ENCODE measurements at regions not wholly inside any gene's neighbourhood (a gene's known extent, or its start where the extent isn't known, plus 50 kb on each side); places are given as distances from the start of the nearest gene placed in this dataset.

DNA sequence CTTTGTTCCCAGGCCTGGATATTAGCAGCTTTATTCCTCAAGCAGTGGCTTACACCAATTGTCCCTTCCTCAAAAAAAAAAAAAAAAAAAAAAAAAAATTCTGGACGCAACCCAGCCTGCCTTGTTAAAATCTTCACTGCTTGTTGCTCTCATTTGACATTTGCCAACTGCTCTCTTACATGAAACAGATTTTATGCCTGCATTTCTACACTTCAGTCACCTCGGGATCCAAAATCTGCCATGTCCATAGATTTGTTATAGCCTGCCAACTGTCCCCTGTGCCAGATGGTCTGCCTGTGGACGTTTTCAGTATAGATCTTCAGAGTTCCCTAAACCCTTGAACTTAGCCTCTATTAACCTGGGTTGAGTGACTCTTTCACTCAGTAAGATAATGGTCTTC is 651.5 kb downstream of the FSCB start:
- Histone ChIP-seq H3K27me3 (ENCODE audit: insufficient read depth, low read depth) (no peaks in the 10 kb centered on the region), H3K9ac (no peak overlapping the region), H3K4me2 (no peak overlapping the region), H3K79me2 (ENCODE audit: insufficient read depth, low read depth) (no peaks in the 10 kb centered on the region), H3K4me1 (ENCODE audit: low read depth, poor library complexity, severe bottlenecking) (no peaks in the 10 kb centered on the region), H3K36me3 (ENCODE audit: insufficient read depth) (no peaks in the 10 kb centered on the region), H4K20me1 (ENCODE audit: insufficient read depth) (no peaks in the 10 kb centered on the region), H3K27ac (no peak overlapping the region), H2AFZ (ENCODE audit: low read depth) (no peak overlapping the region), H3K4me3 (IDR thresholded peaks at IDR 0.05; ENCODE audit: insufficient read depth, low read depth, low read length) (no peak overlapping the region)
- TF ChIP-seq, protein P1, sequence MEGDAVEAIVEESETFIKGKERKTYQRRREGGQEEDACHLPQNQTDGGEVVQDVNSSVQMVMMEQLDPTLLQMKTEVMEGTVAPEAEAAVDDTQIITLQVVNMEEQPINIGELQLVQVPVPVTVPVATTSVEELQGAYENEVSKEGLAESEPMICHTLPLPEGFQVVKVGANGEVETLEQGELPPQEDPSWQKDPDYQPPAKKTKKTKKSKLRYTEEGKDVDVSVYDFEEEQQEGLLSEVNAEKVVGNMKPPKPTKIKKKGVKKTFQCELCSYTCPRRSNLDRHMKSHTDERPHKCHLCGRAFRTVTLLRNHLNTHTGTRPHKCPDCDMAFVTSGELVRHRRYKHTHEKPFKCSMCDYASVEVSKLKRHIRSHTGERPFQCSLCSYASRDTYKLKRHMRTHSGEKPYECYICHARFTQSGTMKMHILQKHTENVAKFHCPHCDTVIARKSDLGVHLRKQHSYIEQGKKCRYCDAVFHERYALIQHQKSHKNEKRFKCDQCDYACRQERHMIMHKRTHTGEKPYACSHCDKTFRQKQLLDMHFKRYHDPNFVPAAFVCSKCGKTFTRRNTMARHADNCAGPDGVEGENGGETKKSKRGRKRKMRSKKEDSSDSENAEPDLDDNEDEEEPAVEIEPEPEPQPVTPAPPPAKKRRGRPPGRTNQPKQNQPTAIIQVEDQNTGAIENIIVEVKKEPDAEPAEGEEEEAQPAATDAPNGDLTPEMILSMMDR (conservative IDR thresholded peaks at IDR 0.05; ENCODE audit: low read depth, low read length): no peak

DNA sequence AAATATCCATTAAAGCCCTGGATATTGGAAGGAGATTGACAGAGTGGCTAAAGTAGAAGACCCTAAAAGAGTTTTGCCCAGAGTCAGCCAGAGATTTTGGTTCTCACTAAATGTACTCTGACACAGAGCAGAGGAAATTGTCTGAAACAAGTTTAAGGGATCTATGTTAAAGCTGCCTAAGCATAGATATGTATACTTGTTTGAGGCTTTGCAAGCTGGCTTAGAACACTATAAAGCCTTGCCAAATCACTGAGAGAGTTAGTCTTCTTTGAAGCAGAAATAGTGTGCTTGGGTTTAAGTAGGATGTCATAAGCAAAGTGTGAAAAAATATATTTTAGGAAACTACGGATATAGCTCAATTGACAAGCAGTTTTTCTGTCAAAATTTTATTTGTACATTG is 653.5 kb downstream of the FSCB start:
- TF ChIP-seq, protein P1 (conservative IDR thresholded peaks at IDR 0.05; ENCODE audit: low read depth, low read length): no peak
- Histone ChIP-seq H3K4me1 (ENCODE audit: low read depth, poor library complexity, severe bottlenecking) (no peaks in the 10 kb centered on the region), H3K36me3 (ENCODE audit: insufficient read depth) (no peaks in the 10 kb centered on the region), H2AFZ (ENCODE audit: low read depth) (no peak overlapping the region), H4K20me1 (ENCODE audit: insufficient read depth) (no peaks in the 10 kb centered on the region), H3K4me3 (IDR thresholded peaks at IDR 0.05; ENCODE audit: insufficient read depth, low read depth, low read length) (no peak overlapping the region), H3K4me2 (no peak overlapping the region), H3K79me2 (ENCODE audit: insufficient read depth, low read depth) (no peaks in the 10 kb centered on the region), H3K27ac (no peak overlapping the region), H3K27me3 (ENCODE audit: insufficient read depth, low read depth) (no peaks in the 10 kb centered on the region), H3K9ac (no peak overlapping the region)

DNA sequence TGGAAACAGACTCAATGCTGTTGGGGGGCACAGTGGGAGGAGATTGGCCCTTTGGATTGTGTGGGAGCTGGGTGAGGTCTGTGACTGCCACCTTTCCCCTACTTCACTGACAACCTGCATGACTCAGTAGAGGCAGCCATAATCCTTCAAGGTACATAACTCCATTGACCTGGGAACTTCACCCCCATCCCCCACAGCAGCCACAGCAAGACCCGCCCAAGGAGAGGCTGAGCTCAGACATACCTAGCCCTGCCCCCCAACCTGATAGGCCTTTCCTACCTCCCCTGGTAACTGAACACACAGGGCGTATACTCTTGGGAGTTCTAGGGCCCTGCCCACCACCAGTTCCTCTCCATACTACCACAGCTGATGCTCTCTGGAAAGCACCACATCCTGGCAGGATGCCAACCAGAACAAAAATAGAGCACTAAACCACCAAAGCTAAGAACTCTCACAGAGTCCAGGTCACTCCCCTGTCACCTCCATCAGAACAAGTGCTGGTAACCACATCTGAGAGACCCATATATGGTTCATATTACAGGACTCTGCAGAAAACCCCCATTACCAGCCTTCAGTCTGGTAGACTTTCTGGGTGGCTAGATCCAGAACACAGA is 703.9 kb downstream of the FSCB start:
- no peaks in the 10 kb centered on the region for H3K36me3 ChIP-seq (ENCODE audit: insufficient read depth)
- no peaks in the 10 kb centered on the region for H3K27me3 ChIP-seq (ENCODE audit: insufficient read depth, low read depth)
- H4K20me1 ChIP-seq (ENCODE audit: insufficient read depth): no peaks in the 10 kb centered on the region
- no peak overlapping the region for H3K4me3 ChIP-seq (IDR thresholded peaks at IDR 0.05; ENCODE audit: insufficient read depth, low read depth, low read length)
- no peaks in the 10 kb centered on the region for H3K79me2 ChIP-seq (ENCODE audit: insufficient read depth, low read depth)
- H3K4me1 ChIP-seq (ENCODE audit: low read depth, poor library complexity, severe bottlenecking): peaks cover 30% of the 10 kb centered on the region
- TF ChIP-seq, protein P1 (conservative IDR thresholded peaks at IDR 0.05; ENCODE audit: low read depth, low read length): no peak
- peak overlapping the region; percentile 23; the same call in 1 of the 2 replicates for H3K27ac ChIP-seq
- peak overlapping the region; percentile 50 for H3K4me2 ChIP-seq
- H2AFZ ChIP-seq (ENCODE audit: low read depth): peak overlapping the region; percentile 18; the same call in 1 of the 2 replicates
- no peak overlapping the region for H3K9ac ChIP-seq

DNA sequence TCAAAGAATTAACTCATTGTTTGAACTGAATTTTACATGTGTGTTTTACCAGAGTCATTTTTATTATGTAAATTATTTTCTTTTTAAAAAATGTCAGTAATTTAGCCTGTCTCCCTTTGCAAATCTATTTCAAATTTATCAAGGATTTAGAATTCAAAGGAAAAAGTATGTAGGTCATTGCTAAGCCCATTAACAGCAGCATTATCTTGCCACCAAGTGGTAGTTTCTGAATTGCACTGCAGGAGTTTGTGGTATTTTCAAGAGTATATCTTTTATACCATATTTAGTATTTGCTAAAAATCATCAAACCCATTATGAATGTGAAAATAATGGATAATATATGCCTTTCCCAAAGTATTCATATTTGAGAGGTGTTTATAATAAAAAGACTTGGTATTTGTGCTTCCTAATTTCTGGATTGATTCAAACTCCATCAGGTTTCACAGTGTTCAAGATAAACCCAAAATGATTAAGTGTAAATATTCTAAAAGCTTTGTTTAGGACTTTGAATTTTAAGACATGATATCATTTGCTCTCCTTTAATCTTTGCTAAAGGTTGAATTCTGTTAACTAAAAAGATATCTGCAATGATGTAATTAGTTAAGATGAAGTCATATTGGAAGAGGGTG is 711.4 kb downstream of the FSCB start:
- TF ChIP-seq, protein P1 (conservative IDR thresholded peaks at IDR 0.05; ENCODE audit: low read depth, low read length): 0 out of 2 replicates have a peak, but pooled peaks have one; percentile 24
- H3K27me3 ChIP-seq (ENCODE audit: insufficient read depth, low read depth): no peaks in the 10 kb centered on the region
- no peak overlapping the region for H2AFZ ChIP-seq (ENCODE audit: low read depth)
- H3K79me2 ChIP-seq (ENCODE audit: insufficient read depth, low read depth): no peaks in the 10 kb centered on the region
- no peak overlapping the region for H3K27ac ChIP-seq
- H3K4me3 ChIP-seq (IDR thresholded peaks at IDR 0.05; ENCODE audit: insufficient read depth, low read depth, low read length): no peak overlapping the region
- no peak overlapping the region for H3K9ac ChIP-seq
- H4K20me1 ChIP-seq (ENCODE audit: insufficient read depth): no peaks in the 10 kb centered on the region
- no peaks in the 10 kb centered on the region for H3K4me1 ChIP-seq (ENCODE audit: low read depth, poor library complexity, severe bottlenecking)
- no peak overlapping the region for H3K4me2 ChIP-seq
- no peaks in the 10 kb centered on the region for H3K36me3 ChIP-seq (ENCODE audit: insufficient read depth)

Measured in KMS-11 (cell line).